Esophagus squamous epithelium (tissue), 4 donors: ENCODE measurements at regions not wholly inside any gene's neighbourhood (a gene's known extent, or its start where the extent isn't known, plus 50 kb on each side); places are given as distances from the start of the nearest gene placed in this dataset.

Experiments used
- CTCF ChIP-seq, 6 experiments: fragments of 450-650 bp in 4 of 6; fragments of 200-600 bp in 2 of 6; sonication (generic) in 2 of 6; IDR thresholded peaks; one replicate each; pipeline ENCODE4 v1.5.1; 2016 to 2019; ENCODE audit warnings: antibody characterized with exemption in 6 of 6, mild to moderate bottlenecking in 4 of 6, moderate library complexity in 4 of 6
- POLR2A ChIP-seq, 4 donors: fragments of 450-650 bp; IDR thresholded peaks; one replicate each; pipeline ENCODE4 v1.6.1; 2017; ENCODE audit warnings: antibody characterized with exemption in 4 of 4, mild to moderate bottlenecking in 4 of 4, moderate library complexity in 3 of 4

- TF ChIP-seq CTCF (IDR thresholded peaks at IDR 0.05), result no peak
- no peak for TF ChIP-seq POLR2A (IDR thresholded peaks at IDR 0.05)
Observed at GRCh38 chr21:18603980-18604379, 200.4 kb upstream of the TMPRSS15 start.
